GM10266 (cell line): ENCODE measurements at regions not wholly inside any gene's neighbourhood (a gene's known extent, or its start where the extent isn't known, plus 50 kb on each side); places are given as distances from the start of the nearest gene placed in this dataset.

Source experiments
- DNase-seq: peaks from one replicate; pipeline ENCODE4 v3.0.0; 2012; ENCODE audit errors: extremely low spot score
- CTCF ChIP-seq: IDR thresholded peaks from 2 replicates; pipeline ENCODE4 v1.5.1; 2012; ENCODE audit warnings: mild to moderate bottlenecking, low read depth; ENCODE audit not compliant: control insufficient read depth, insufficient read depth; ENCODE audit errors: missing control alignments

GRCh38 chr20:53786445-53787267, 193.0 kb upstream of the ZNF217 start:
- no peak for TF ChIP-seq CTCF
- no peak for DNase-seq

- TF ChIP-seq CTCF, result no peak
- DNase-seq, result no peak
Observed at GRCh38 chr20:53786071-53786444, 192.4 kb upstream of the ZNF217 start.

- DNase-seq, result no peak
- no peak for TF ChIP-seq CTCF
Observed at GRCh38 chr20:53785320-53785719, 191.7 kb upstream of the ZNF217 start.

GRCh38 chr20:53783768-53784167, 190.1 kb upstream of the ZNF217 start:
- TF ChIP-seq CTCF, result no peak
- no peak for DNase-seq

GRCh38 chr20:53782612-53783246, 189.1 kb upstream of the ZNF217 start:
- TF ChIP-seq CTCF, result no peak
- no peak for DNase-seq

GRCh38 chr20:53779822-53780221, 186.2 kb upstream of the ZNF217 start:
- no peak for TF ChIP-seq CTCF
- no peak for DNase-seq

- no peak for TF ChIP-seq CTCF
- DNase-seq, result no peak
Observed at GRCh38 chr20:53778736-53779135, 185.1 kb upstream of the ZNF217 start.
